MCF 10A (cell line): ENCODE measurements at regions not wholly inside any gene's neighbourhood (a gene's known extent, or its start where the extent isn't known, plus 50 kb on each side); places are given as distances from the start of the nearest gene placed in this dataset.

ENCODE experiments used
- BruUV-seq: library from RNA; stranded (reverse); fragments of 400-500 nt; replicated peaks from 2 replicates; lab custom pipeline; 2021; lab: Mats Ljungman, UMichigan
- CTCF ChIA-PET: fragments of 300-600 bp; sonication (Branson Sonifier 250); formaldehyde crosslinking; extraction: SDS; loops from one replicate; lab custom pipeline; 2021; ENCODE audit warnings: antibody characterized with exemption, inconsistent platforms; lab: Yijun Ruan, JAX
- POLR2A ChIA-PET: fragments of 300-600, 350-650 bp; sonication (Branson Sonifier 250); formaldehyde crosslinking; extraction: SDS; loops from one replicate; lab custom pipeline; 2020; ENCODE audit warnings: antibody characterized with exemption, inconsistent platforms; lab: Yijun Ruan, JAX
- DNase-seq: peaks from one replicate; pipeline ENCODE4 v3.0.0-alpha.2; 2018; ENCODE audit not compliant: unreplicated experiment
- H3K27ac Mint-ChIP-seq: one replicate; pipeline ENCODE4 v1.8.0; 2022; ENCODE audit warnings: mild to moderate bottlenecking, low read depth, mixed read lengths; ENCODE audit not compliant: unreplicated experiment
- H3K27me3 Mint-ChIP-seq: one replicate; pipeline ENCODE4 v1.8.0; 2022; ENCODE audit warnings: mixed read lengths; ENCODE audit not compliant: insufficient read depth, unreplicated experiment
- H3K36me3 Mint-ChIP-seq: one replicate; pipeline ENCODE4 v1.8.0; 2022; ENCODE audit warnings: mild to moderate bottlenecking, moderate library complexity, mixed read lengths; ENCODE audit not compliant: insufficient read depth, unreplicated experiment
- H3K4me1 Mint-ChIP-seq: one replicate; pipeline ENCODE4 v1.8.0; 2022; ENCODE audit warnings: mixed read lengths; ENCODE audit not compliant: insufficient read depth, unreplicated experiment
- H3K4me3 Mint-ChIP-seq: one replicate; pipeline ENCODE4 v1.8.0; 2022; ENCODE audit warnings: mild to moderate bottlenecking, moderate library complexity, mixed read lengths; ENCODE audit not compliant: unreplicated experiment
- H3K9me3 Mint-ChIP-seq: one replicate; pipeline ENCODE4 v1.8.0; 2022; ENCODE audit warnings: mixed read lengths; ENCODE audit not compliant: unreplicated experiment
- intact Hi-C: fragments of 100-400 bp; cut with micrococcal nuclease; formaldehyde crosslinking; loops from 2 replicates; pipeline ENCODE4 v1.14.1; 2022
- TF ChIP-seq, protein P1 (sequence below): fragments of 200-600 bp; IDR thresholded peaks from one replicate; pipeline ENCODE4 v1.8.0; 2022; ENCODE audit warnings: antibody characterized with exemption, mild to moderate bottlenecking; ENCODE audit not compliant: unreplicated experiment

DNA sequence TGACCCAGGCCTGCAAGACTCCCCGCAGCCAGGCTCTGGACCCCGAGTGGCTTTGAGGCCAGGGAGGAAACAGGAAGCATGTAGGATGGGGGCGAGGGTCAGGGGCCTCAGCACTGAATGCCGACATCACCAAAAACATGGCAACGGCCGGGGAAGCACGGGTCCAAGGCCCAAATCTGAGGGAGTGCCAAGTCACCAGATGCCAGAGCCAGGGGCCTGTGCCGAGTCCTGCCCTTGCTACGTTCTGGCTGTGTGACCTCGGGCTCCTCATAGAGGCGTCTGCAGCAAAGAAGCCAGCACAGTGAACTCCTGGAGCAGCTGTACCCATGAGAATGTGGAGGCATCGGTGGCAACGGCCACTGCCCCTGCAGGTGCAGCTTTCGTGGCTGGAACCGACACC, 420.7 kb downstream of the CTTN start:
- intact Hi-C loops, result no loop called here
- POLR2A ChIA-PET, result no interaction called here

DNA sequence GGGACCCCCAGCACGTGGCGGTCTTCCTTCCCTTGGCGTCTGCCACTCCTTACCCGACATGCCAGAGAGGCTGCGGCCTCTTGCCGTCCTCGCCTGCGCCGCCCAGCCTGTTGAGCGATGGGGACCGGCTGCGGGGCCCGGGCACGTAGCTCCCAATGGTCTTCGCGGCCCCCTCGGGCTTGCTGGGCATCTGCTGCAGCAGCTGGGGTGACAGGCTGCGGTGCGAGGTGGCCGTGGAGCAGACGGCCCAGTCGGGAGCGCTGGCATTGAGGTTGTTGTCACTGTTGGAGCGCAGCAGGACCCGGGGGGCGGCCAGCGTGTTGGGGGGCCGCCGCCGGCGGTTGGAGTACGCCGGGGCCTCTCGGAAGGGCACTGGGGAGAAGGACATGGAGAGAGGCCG, 422.0 kb downstream of the CTTN start:
- no peaks in the 10 kb centered on the region for H3K36me3 Mint-ChIP-seq
- POLR2A ChIA-PET, result no interaction called here
- TF ChIP-seq, protein P1, sequence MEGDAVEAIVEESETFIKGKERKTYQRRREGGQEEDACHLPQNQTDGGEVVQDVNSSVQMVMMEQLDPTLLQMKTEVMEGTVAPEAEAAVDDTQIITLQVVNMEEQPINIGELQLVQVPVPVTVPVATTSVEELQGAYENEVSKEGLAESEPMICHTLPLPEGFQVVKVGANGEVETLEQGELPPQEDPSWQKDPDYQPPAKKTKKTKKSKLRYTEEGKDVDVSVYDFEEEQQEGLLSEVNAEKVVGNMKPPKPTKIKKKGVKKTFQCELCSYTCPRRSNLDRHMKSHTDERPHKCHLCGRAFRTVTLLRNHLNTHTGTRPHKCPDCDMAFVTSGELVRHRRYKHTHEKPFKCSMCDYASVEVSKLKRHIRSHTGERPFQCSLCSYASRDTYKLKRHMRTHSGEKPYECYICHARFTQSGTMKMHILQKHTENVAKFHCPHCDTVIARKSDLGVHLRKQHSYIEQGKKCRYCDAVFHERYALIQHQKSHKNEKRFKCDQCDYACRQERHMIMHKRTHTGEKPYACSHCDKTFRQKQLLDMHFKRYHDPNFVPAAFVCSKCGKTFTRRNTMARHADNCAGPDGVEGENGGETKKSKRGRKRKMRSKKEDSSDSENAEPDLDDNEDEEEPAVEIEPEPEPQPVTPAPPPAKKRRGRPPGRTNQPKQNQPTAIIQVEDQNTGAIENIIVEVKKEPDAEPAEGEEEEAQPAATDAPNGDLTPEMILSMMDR, result no peak
- peaks cover 22% of the 10 kb centered on the region for H3K9me3 Mint-ChIP-seq
- CTCF ChIA-PET, result interaction anchor here (0.6 kb wide), 1 partner anchor 28 kb away, joined by 4 read pairs; no protein-coding TSS in a partner anchor
- DNase-seq, result no peak
- no peaks in the 10 kb centered on the region for H3K27me3 Mint-ChIP-seq
- BruUV-seq, result no TSS peak
- intact Hi-C loops, result no loop called here
- no peak overlapping the region for H3K27ac Mint-ChIP-seq
- H3K4me3 Mint-ChIP-seq, result no peak overlapping the region
- no peaks in the 10 kb centered on the region for H3K4me1 Mint-ChIP-seq

More for the DNA sequence above, 420.7 kb downstream of the CTTN start:
- H3K4me3 Mint-ChIP-seq, result no peak overlapping the region
- CTCF ChIA-PET, result no interaction called here
- no peaks in the 10 kb centered on the region for H3K27me3 Mint-ChIP-seq
- no peaks in the 10 kb centered on the region for H3K36me3 Mint-ChIP-seq
- no TSS peak for BruUV-seq
- TF ChIP-seq, protein P1, result no peak
- peaks cover 16% of the 10 kb centered on the region for H3K9me3 Mint-ChIP-seq
- no peak for DNase-seq
- no peaks in the 10 kb centered on the region for H3K4me1 Mint-ChIP-seq
- H3K27ac Mint-ChIP-seq, result no peak overlapping the region

DNA sequence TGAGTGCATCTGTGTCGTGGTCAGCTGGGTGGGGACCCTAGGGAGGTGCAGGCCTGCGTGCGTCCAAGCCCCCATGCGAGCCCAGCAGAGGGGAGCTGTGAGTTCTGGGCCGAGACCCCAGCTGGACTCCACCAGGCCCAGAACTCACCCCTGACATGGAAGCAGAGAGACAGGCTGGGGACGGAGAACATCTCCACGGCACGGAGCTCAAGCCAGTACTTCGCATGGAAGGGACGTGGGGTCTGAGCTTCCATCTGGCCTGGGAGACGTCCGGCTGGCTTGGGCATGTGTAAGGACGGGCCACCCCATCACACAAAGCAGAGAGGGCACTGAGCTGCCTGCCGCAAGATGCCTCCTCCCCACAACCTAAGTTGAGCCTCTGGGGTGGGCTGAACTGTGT, 422.4 kb downstream of the CTTN start:
- no TSS peak for BruUV-seq
- Mint-ChIP-seq H3K36me3 (no peaks in the 10 kb centered on the region), H3K27ac (no peak overlapping the region), H3K9me3 (peaks cover 24% of the 10 kb centered on the region), H3K27me3 (no peaks in the 10 kb centered on the region), H3K4me3 (no peak overlapping the region), H3K4me1 (no peaks in the 10 kb centered on the region)
- DNase-seq, result no peak
- intact Hi-C loops, result no loop called here
- CTCF ChIA-PET, result no interaction called here
- TF ChIP-seq, protein P1, result no peak
- POLR2A ChIA-PET, result no interaction called here

DNA sequence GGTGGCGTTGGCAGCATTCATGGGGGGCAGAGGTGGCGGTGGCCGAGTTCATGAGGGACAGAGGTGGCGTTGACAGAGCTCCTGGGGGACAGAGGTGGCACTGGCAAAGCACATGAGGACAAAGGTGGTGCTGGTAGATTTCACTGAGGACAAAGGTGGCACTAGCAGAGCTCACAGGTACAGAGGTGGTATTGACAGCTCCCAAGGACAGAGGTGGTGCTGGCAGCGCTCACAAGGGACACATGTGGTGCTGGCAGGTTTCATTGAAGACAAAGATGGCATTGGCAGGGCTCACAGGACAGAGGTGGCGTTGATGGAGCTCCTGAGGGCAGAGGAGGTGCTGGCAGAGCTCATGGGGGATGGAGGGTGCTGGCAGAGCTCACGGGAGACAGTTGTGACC, 425.4 kb downstream of the CTTN start:
- Mint-ChIP-seq H3K4me3 (no peak overlapping the region), H3K27me3 (no peaks in the 10 kb centered on the region), H3K4me1 (no peaks in the 10 kb centered on the region), H3K9me3 (peaks cover 26% of the 10 kb centered on the region), H3K36me3 (no peaks in the 10 kb centered on the region), H3K27ac (no peak overlapping the region)
- CTCF ChIA-PET, result no interaction called here
- TF ChIP-seq, protein P1, result no peak
- POLR2A ChIA-PET, result interaction anchor here (0.6 kb wide), 1 partner anchor 29 kb away, joined by 6 read pairs; no protein-coding TSS in a partner anchor
- intact Hi-C loops, result no loop called here
- BruUV-seq, result no TSS peak
- DNase-seq, result no peak
